IMR-90 (cell line): ENCODE measurements at regions not wholly inside any gene's neighbourhood (a gene's known extent, or its start where the extent isn't known, plus 50 kb on each side); places are given as distances from the start of the nearest gene placed in this dataset.

Experiments
- ATAC-seq: fragments of 200-7000 bp; cut with Tn5 transposase; 2 replicates; pipeline ENCODE4 v1.9.1; 2020; ENCODE audit warnings: low read depth, mild to moderate bottlenecking, moderate library complexity
- BruUV-seq: library from RNA; stranded (reverse); fragments of 400-500 nt; replicated peaks from 2 replicates; lab custom pipeline; 2021; lab: Mats Ljungman, UMichigan
- CTCF ChIA-PET: fragments of 300-600 bp; formaldehyde crosslinking; extraction: SDS; loops from one replicate; lab custom pipeline; 2021; ENCODE audit warnings: antibody characterized with exemption; lab: Yijun Ruan, JAX
- POLR2A ChIA-PET: fragments of 300-600 bp; sonication (Branson Sonifier 250); formaldehyde crosslinking; loops from one replicate; lab custom pipeline; 2022; ENCODE audit warnings: antibody characterized with exemption; ENCODE audit not compliant: unreplicated experiment; lab: Charles Lee
- DNase-seq: peaks from one replicate; pipeline ENCODE4 v3.0.0; 2013
- H2AFZ ChIP-seq: replicated peaks from 2 replicates; pipeline ENCODE3; 2013; ENCODE audit warnings: low read length, mild to moderate bottlenecking; ENCODE audit not compliant: poor library complexity
- H2AK5ac ChIP-seq: 2 replicates; pipeline ENCODE4 v1.6.1; 2013; ENCODE audit warnings: low read depth, low read length, inconsistent platforms
- H2AK9ac ChIP-seq: replicated peaks from 2 replicates; pipeline ENCODE3; 2013; ENCODE audit warnings: mild to moderate bottlenecking, low read depth, low read length, moderate library complexity; ENCODE audit not compliant: poor library complexity
- H2BK120ac ChIP-seq: 2 replicates; pipeline ENCODE4 v1.6.1; 2013; ENCODE audit warnings: low read depth, low read length, inconsistent platforms
- H2BK15ac ChIP-seq: 3 replicates; pipeline ENCODE4 v1.6.1; 2013; ENCODE audit warnings: low read depth, low read length, inconsistent platforms
- H2BK20ac ChIP-seq: 2 replicates; pipeline ENCODE4 v1.6.1; 2013; ENCODE audit warnings: low read depth, mild to moderate bottlenecking, inconsistent platforms, low read length, moderate library complexity
- H2BK5ac ChIP-seq: 2 replicates; pipeline ENCODE4 v1.6.1; 2013; ENCODE audit warnings: mild to moderate bottlenecking, low read depth, low read length, inconsistent platforms; ENCODE audit not compliant: poor library complexity, severe bottlenecking
- H3K14ac ChIP-seq: replicated peaks from 2 replicates; pipeline ENCODE4 v1.6.1; 2013; ENCODE audit warnings: low read depth, low read length, inconsistent platforms
- H3K18ac ChIP-seq: 2 replicates; pipeline ENCODE4 v1.6.1; 2013; ENCODE audit warnings: low read depth, low read length, control low read depth
- H3K23ac ChIP-seq: 2 replicates; pipeline ENCODE4 v1.6.1; 2013; ENCODE audit warnings: low read depth, low read length, inconsistent platforms
- H3K27ac ChIP-seq: 2 replicates; pipeline ENCODE4 v1.5.1; 2013; ENCODE audit warnings: mild to moderate bottlenecking, control low read depth, low read length; ENCODE audit not compliant: insufficient read depth
- H3K27me3 ChIP-seq: 2 replicates; pipeline ENCODE4 v1.6.1; 2013; ENCODE audit warnings: low read length; ENCODE audit not compliant: control insufficient read depth, insufficient read depth
- H3K36me3 ChIP-seq: 2 replicates; pipeline ENCODE4 v1.6.1; 2013; ENCODE audit warnings: low read length, mixed read lengths; ENCODE audit not compliant: control insufficient read depth, insufficient read depth
- H3K4ac ChIP-seq: 2 replicates; pipeline ENCODE4 v1.6.1; 2013; ENCODE audit warnings: low read depth, low read length, inconsistent platforms
- H3K4me1 ChIP-seq: 2 replicates; pipeline ENCODE4 v1.6.1; 2013; ENCODE audit warnings: low read length, mixed read lengths; ENCODE audit not compliant: control insufficient read depth, insufficient read depth
- H3K4me2 ChIP-seq: 2 replicates; pipeline ENCODE4 v1.6.1; 2013; ENCODE audit warnings: low read depth, mild to moderate bottlenecking, control low read depth, low read length, moderate library complexity
- H3K4me3 ChIP-seq: 2 replicates; pipeline ENCODE4 v1.5.1; 2013; ENCODE audit warnings: low read depth, mild to moderate bottlenecking, control low read depth, low read length, moderate library complexity; ENCODE audit not compliant: insufficient read depth
- H3K56ac ChIP-seq: 2 replicates; pipeline ENCODE4 v1.6.1; 2013; ENCODE audit warnings: low read length, inconsistent platforms; ENCODE audit not compliant: insufficient read depth; ENCODE audit errors: extremely low read depth
- H3K79me1 ChIP-seq, 2 experiments: 2 replicates each; pipeline ENCODE4 v1.6.1; 2013; ENCODE audit warnings: low read length in 2 of 2, inconsistent platforms in 1 of 2, low read depth in 1 of 2
- H3K9ac ChIP-seq: 2 replicates; pipeline ENCODE4 v1.6.1; 2013; ENCODE audit warnings: low read depth, low read length, control low read depth
- H3K9me1 ChIP-seq: 2 replicates; pipeline ENCODE4 v1.6.1; 2013; ENCODE audit warnings: low read length, inconsistent platforms; ENCODE audit not compliant: insufficient read depth
- H3K9me3 ChIP-seq: 2 replicates; pipeline ENCODE4 v1.6.1; 2013; ENCODE audit warnings: low read length; ENCODE audit not compliant: control insufficient read depth, insufficient read depth
- H4K20me1 ChIP-seq: 2 replicates; pipeline ENCODE4 v1.6.1; 2013; ENCODE audit warnings: low read length, inconsistent platforms; ENCODE audit not compliant: insufficient read depth
- H4K5ac ChIP-seq: 2 replicates; pipeline ENCODE4 v1.6.1; 2013; ENCODE audit warnings: mild to moderate bottlenecking, low read depth, low read length, control low read depth
- H4K8ac ChIP-seq, 2 experiments: 2 replicates each; pipeline ENCODE4 v1.6.1; 2013; ENCODE audit warnings: low read depth in 2 of 2, low read length in 2 of 2, control low read depth in 1 of 2, inconsistent platforms in 1 of 2
- H4K91ac ChIP-seq: 2 replicates; pipeline ENCODE4 v1.6.1; 2013; ENCODE audit warnings: low read depth, low read length, inconsistent platforms; ENCODE audit not compliant: insufficient read depth
- BHLHE40 ChIP-seq: fragments of 150-350 bp; IDR thresholded peaks from 2 replicates; pipeline ENCODE4 v1.6.1; 2016; ENCODE audit warnings: mild to moderate bottlenecking, low read depth, low read length
- CEBPB ChIP-seq: IDR thresholded peaks from 2 replicates; pipeline ENCODE4 v1.6.1; 2012; ENCODE audit warnings: low read depth, low read length, improper control_type of control experiment
- CHD1 ChIP-seq: IDR thresholded peaks from 2 replicates; pipeline ENCODE4 v1.6.1; 2012; ENCODE audit warnings: low read depth, low read length, improper control_type of control experiment
- FOS ChIP-seq: fragments of 150-350 bp; IDR thresholded peaks from 2 replicates; pipeline ENCODE4 v1.6.1; 2016; ENCODE audit warnings: low read depth, low read length
- MAFK ChIP-seq: IDR thresholded peaks from 2 replicates; pipeline ENCODE4 v1.6.1; 2012; ENCODE audit warnings: low read depth, low read length, improper control_type of control experiment
- MAZ ChIP-seq: IDR thresholded peaks from 2 replicates; pipeline ENCODE4 v1.6.1; 2012; ENCODE audit warnings: low read depth, mild to moderate bottlenecking, low read length, improper control_type of control experiment, moderate library complexity, borderline replicate concordance
- MXI1 ChIP-seq: IDR thresholded peaks from 2 replicates; pipeline ENCODE4 v1.6.1; 2012; ENCODE audit warnings: low read depth, mild to moderate bottlenecking, low read length, moderate library complexity, borderline replicate concordance
- NFE2L2 ChIP-seq: fragments of 150-350 bp; IDR thresholded peaks from 2 replicates; pipeline ENCODE4 v1.6.1; 2016; ENCODE audit warnings: low read depth, mild to moderate bottlenecking, low read length
- POLR2A ChIP-seq: IDR thresholded peaks from 2 replicates; pipeline ENCODE4 v1.6.1; 2012; ENCODE audit warnings: mild to moderate bottlenecking, low read depth, low read length
- RAD21 ChIP-seq: IDR thresholded peaks from 2 replicates; pipeline ENCODE4 v1.6.1; 2012; ENCODE audit warnings: low read length, improper control_type of control experiment
- RCOR1 ChIP-seq: IDR thresholded peaks from 2 replicates; pipeline ENCODE4 v1.6.1; 2012; ENCODE audit warnings: mild to moderate bottlenecking, low read length, improper control_type of control experiment; ENCODE audit not compliant: insufficient replicate concordance
- RFX5 ChIP-seq: IDR thresholded peaks from 2 replicates; pipeline ENCODE4 v1.8.0; 2012; ENCODE audit warnings: low read depth, mild to moderate bottlenecking, low read length, moderate library complexity
- SMC3 ChIP-seq: fragments of 150-350 bp; IDR thresholded peaks from 2 replicates; pipeline ENCODE4 v1.6.1; 2016; ENCODE audit warnings: low read depth, mild to moderate bottlenecking, antibody characterized with exemption, low read length, moderate library complexity
- WGBS, 2 experiments: methylation state at CpG; one replicate each; pipeline versions ENCODE4 v1.1.5 to v1.1.7; 2013; ENCODE audit warnings: missing lambda C conversion rate in 2 of 2; ENCODE audit not compliant: insufficient read length in 1 of 2; ENCODE audit errors: extremely low coverage in 2 of 2; 5-methylcytosine and 5-hydroxymethylcytosine counted together
- dilution Hi-C: fragments of 300-500 bp; cut with HindIII; formaldehyde crosslinking; loops from one replicate; pipeline ENCODE4 v1.14.3; 2018; ENCODE audit warnings: low sequenced_read_pairs; ENCODE audit not compliant: unreplicated experiment
- in situ Hi-C: fragments of 300-500 bp; cut with MboI; formaldehyde crosslinking; loops from 3 replicates; pipeline ENCODE4 v1.14.3; 2019; ENCODE audit warnings: low sequenced_read_pairs, inconsistent platforms, mixed read lengths
- intact Hi-C: fragments of 100-400 bp; cut with micrococcal nuclease; formaldehyde crosslinking; loops from 2 replicates; pipeline ENCODE4 v1.10.0; 2022
- TF ChIP-seq, protein P1 (sequence below): fragments of 150-350 bp; IDR thresholded peaks from 2 replicates; pipeline ENCODE4 v1.6.1; 2016; ENCODE audit warnings: low read depth, mild to moderate bottlenecking, low read length, moderate library complexity, borderline replicate concordance
- TF ChIP-seq, protein P2 (sequence below): fragments of 150-350 bp; IDR thresholded peaks from 2 replicates; pipeline ENCODE4 v1.6.1; 2017; ENCODE audit warnings: mild to moderate bottlenecking, antibody characterized with exemption, low read length, low read depth
- TF ChIP-seq, protein P3 (sequence below): conservative IDR thresholded peaks from 2 replicates; pipeline ENCODE4 v1.5.1; 2012; ENCODE audit warnings: mild to moderate bottlenecking, low read depth, low read length, improper control_type of control experiment

DNA sequence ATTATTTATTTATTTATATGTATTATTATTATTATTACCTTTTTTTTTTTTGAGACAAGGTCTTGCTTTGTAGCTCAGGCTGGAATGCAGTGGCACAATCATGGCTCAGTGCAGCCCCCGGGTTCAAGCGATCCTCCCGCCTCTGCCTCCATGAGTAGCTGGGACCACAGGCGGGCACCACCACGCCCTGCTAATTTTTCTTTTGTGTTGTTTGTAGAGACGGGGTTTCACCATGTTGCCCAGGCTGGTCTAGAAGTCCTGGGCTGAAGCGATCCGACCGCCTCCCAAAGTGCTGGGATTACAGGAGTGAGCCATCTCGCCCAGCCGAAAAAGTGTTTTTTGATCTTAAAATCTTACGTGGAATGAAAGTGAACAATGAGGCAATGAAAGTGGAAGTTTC lies 79.4 kb upstream of the C1GALT1 start:
- peaks cover 2% of the 10 kb centered on the region; the same call in 1 of the 2 replicates for H3K4me1 ChIP-seq
- BruUV-seq: no TSS peak
- no peak overlapping the region for H4K8ac ChIP-seq
- no peaks in the 10 kb centered on the region for H3K79me1 ChIP-seq
- in situ Hi-C loops (loop anchor here (5.0 to 25.0 kb wide), 3 partner anchors 322 to 1109 kb away; partner anchors contain the start of gene COL28A1), intact Hi-C loops (loop anchor here (1.0 to 10.0 kb wide), 6 partner anchors 80 to 1114 kb away; partner anchors contain the start of gene C1GALT1), dilution Hi-C loops (no loop called here)
- H3K9me3 ChIP-seq: no peaks in the 10 kb centered on the region
- H2BK20ac ChIP-seq: no peak overlapping the region
- no peak overlapping the region for H4K5ac ChIP-seq
- H4K20me1 ChIP-seq: no peaks in the 10 kb centered on the region
- no peaks in the 10 kb centered on the region for H3K36me3 ChIP-seq
- no peaks in the 10 kb centered on the region for H3K9me1 ChIP-seq
- no peaks in the 10 kb centered on the region for H3K27me3 ChIP-seq
- no peak overlapping the region for H3K4me2 ChIP-seq
- H2AFZ ChIP-seq: no peak overlapping the region
- no peak overlapping the region for H3K14ac ChIP-seq
- no peak overlapping the region for H3K18ac ChIP-seq
- ChIA-PET POLR2A (no interaction called here), CTCF (interaction anchor here (0.6 to 1.2 kb wide), 9 partner anchors 11 to 462 kb away, joined by 3 to 4 read pairs (median 3); no protein-coding TSS in a partner anchor)
- 70% methylated on average over 5 of the region's 12 CpGs; no CpG with 5 or more reads in 1 of the 2 experiments for WGBS, 2 experiments
- H4K91ac ChIP-seq: no peak overlapping the region
- no peak overlapping the region for H3K23ac ChIP-seq
- TF ChIP-seq, protein P1, sequence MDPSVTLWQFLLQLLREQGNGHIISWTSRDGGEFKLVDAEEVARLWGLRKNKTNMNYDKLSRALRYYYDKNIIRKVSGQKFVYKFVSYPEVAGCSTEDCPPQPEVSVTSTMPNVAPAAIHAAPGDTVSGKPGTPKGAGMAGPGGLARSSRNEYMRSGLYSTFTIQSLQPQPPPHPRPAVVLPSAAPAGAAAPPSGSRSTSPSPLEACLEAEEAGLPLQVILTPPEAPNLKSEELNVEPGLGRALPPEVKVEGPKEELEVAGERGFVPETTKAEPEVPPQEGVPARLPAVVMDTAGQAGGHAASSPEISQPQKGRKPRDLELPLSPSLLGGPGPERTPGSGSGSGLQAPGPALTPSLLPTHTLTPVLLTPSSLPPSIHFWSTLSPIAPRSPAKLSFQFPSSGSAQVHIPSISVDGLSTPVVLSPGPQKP: no peak
- TF ChIP-seq, protein P2, sequence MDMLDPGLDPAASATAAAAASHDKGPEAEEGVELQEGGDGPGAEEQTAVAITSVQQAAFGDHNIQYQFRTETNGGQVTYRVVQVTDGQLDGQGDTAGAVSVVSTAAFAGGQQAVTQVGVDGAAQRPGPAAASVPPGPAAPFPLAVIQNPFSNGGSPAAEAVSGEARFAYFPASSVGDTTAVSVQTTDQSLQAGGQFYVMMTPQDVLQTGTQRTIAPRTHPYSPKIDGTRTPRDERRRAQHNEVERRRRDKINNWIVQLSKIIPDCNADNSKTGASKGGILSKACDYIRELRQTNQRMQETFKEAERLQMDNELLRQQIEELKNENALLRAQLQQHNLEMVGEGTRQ: no peak
- TF ChIP-seq CEBPB (no peak), CHD1 (no peak), FOS (no peak), MAZ (no peak), POLR2A (no peak), RAD21 (no peak), RFX5 (no peak), NFE2L2 (no peak), MAFK (no peak), BHLHE40 (no peak), SMC3 (no peak), RCOR1 (no peak), MXI1 (no peak)
- TF ChIP-seq, protein P3, sequence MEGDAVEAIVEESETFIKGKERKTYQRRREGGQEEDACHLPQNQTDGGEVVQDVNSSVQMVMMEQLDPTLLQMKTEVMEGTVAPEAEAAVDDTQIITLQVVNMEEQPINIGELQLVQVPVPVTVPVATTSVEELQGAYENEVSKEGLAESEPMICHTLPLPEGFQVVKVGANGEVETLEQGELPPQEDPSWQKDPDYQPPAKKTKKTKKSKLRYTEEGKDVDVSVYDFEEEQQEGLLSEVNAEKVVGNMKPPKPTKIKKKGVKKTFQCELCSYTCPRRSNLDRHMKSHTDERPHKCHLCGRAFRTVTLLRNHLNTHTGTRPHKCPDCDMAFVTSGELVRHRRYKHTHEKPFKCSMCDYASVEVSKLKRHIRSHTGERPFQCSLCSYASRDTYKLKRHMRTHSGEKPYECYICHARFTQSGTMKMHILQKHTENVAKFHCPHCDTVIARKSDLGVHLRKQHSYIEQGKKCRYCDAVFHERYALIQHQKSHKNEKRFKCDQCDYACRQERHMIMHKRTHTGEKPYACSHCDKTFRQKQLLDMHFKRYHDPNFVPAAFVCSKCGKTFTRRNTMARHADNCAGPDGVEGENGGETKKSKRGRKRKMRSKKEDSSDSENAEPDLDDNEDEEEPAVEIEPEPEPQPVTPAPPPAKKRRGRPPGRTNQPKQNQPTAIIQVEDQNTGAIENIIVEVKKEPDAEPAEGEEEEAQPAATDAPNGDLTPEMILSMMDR: no peak
- no peak overlapping the region for H3K27ac ChIP-seq
- H3K4me3 ChIP-seq: no peak overlapping the region
- H2AK9ac ChIP-seq: no peak overlapping the region
- DNase-seq: no peak
- no peak overlapping the region for H2BK15ac ChIP-seq
- no peak overlapping the region for H3K56ac ChIP-seq
- no peak overlapping the region for H2BK120ac ChIP-seq
- H2AK5ac ChIP-seq: no peak overlapping the region
- no peak for ATAC-seq
- no peak overlapping the region for H3K4ac ChIP-seq
- no peak overlapping the region for H2BK5ac ChIP-seq
- no peak overlapping the region for H3K9ac ChIP-seq
